Tibial nerve (tissue), 4 donors: ENCODE measurements at regions not wholly inside any gene's neighbourhood (a gene's known extent, or its start where the extent isn't known, plus 50 kb on each side); places are given as distances from the start of the nearest gene placed in this dataset.
"Not testable (repeated sequence)": the region's sequence is repeated elsewhere in the genome, so short reads cannot be mapped to it uniquely, and the experiment has no call there.

ENCODE experiments used
- DNase-seq, 2 donors: peaks; one replicate each; pipeline ENCODE4 v3.0.0-alpha.2; 2019; ENCODE audit warnings: low spot score in 2 of 2
- H3K27ac ChIP-seq, 4 donors: fragments of 200-600 bp; sonication (generic) in 3 of 4; one replicate each; pipeline ENCODE4 v1.5.1; 2017 to 2019; ENCODE audit warnings: mild to moderate bottlenecking in 1 of 4
- H3K27me3 ChIP-seq, 2 donors: fragments of 200-600 bp; sonication (generic) in 1 of 2; one replicate each; pipeline versions ENCODE4 v1.5.1 to v1.6.0; 2017 to 2019
- H3K36me3 ChIP-seq, 3 donors: fragments of 200-600 bp; sonication (generic); one replicate each; pipeline ENCODE4 v1.5.1; 2018 to 2019
- H3K4me1 ChIP-seq, 4 donors: fragments of 200-600 bp; sonication (generic) in 3 of 4; one replicate each; pipeline ENCODE4 v1.5.1; 2017 to 2019
- H3K4me3 ChIP-seq, 4 donors: fragments of 200-600 bp; sonication (generic) in 3 of 4; one replicate each; pipeline ENCODE4 v1.5.1; 2017 to 2019; ENCODE audit warnings: mild to moderate bottlenecking in 1 of 4, moderate library complexity in 1 of 4
- H3K9me3 ChIP-seq, 4 donors: fragments of 200-600 bp; sonication (generic) in 3 of 4; one replicate each; pipeline ENCODE4 v1.5.1; 2017 to 2019
- EP300 ChIP-seq, 2 donors: sonication (generic); formaldehyde crosslinking; IDR thresholded peaks; one replicate each; pipeline ENCODE4 v1.6.1; 2017; ENCODE audit warnings: antibody characterized with exemption in 2 of 2, mild to moderate bottlenecking in 1 of 2
- POLR2A ChIP-seq, 2 donors: fragments of 450-650 bp; IDR thresholded peaks; one replicate each; pipeline ENCODE4 v1.6.1; 2017; ENCODE audit warnings: antibody characterized with exemption in 2 of 2, mild to moderate bottlenecking in 2 of 2, moderate library complexity in 2 of 2
- WGBS, 2 donors: methylation state at CpG; one replicate each; pipeline ENCODE4 v1.1.5; 2018; 5-methylcytosine and 5-hydroxymethylcytosine counted together
- TF ChIP-seq, protein P1 (sequence below), 5 experiments: fragments of 200-600 bp in 3 of 5; fragments of 450-650 bp in 2 of 5; sonication (generic) in 3 of 5; IDR thresholded peaks; one replicate each; pipeline ENCODE4 v1.5.1; 2016 to 2019; ENCODE audit warnings: antibody characterized with exemption in 5 of 5, mild to moderate bottlenecking in 3 of 5, moderate library complexity in 2 of 5

DNA sequence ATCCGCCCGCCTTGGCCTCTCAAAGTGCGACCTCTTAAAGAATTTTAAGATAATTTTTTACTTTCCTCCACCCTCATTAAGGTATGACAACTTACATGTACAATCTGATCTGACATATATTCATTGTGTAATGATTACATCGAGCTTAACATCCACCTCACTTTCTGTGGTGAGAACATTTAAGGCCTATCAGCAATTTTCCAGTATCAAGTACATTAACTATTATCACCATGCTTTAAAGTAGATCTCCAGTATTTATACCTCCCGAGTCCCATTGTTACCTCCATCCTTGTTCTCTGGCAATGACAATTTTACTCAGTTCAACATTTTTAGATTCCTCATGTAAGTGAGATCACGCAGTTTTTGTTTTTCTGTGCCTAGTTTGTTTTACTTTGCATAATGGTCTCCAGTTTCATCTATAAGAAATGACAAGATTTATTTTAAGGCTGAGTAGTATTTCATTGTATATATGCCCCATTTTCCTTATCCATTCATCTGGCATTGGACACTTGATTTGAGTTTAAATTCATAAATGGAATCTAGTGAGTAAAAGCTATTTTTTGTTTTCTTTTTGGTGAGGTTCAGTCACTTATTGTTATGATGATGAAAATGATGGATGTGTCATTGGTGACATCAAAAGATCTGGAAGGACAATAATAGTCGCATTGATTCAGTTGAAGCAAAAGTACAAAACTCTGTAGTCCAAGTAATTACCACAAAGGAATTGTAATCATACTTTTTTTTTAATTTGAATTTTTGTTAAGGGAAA, 87.0 kb downstream of the OR2B2 start:
- TF ChIP-seq, protein P1, sequence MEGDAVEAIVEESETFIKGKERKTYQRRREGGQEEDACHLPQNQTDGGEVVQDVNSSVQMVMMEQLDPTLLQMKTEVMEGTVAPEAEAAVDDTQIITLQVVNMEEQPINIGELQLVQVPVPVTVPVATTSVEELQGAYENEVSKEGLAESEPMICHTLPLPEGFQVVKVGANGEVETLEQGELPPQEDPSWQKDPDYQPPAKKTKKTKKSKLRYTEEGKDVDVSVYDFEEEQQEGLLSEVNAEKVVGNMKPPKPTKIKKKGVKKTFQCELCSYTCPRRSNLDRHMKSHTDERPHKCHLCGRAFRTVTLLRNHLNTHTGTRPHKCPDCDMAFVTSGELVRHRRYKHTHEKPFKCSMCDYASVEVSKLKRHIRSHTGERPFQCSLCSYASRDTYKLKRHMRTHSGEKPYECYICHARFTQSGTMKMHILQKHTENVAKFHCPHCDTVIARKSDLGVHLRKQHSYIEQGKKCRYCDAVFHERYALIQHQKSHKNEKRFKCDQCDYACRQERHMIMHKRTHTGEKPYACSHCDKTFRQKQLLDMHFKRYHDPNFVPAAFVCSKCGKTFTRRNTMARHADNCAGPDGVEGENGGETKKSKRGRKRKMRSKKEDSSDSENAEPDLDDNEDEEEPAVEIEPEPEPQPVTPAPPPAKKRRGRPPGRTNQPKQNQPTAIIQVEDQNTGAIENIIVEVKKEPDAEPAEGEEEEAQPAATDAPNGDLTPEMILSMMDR (IDR thresholded peaks at IDR 0.05) = no peak
- no peak for TF ChIP-seq EP300 (IDR thresholded peaks at IDR 0.05)
- TF ChIP-seq POLR2A (IDR thresholded peaks at IDR 0.05) = no peak
- Histone ChIP-seq H3K4me3 (peak overlapping the region; percentile 23 to 58 (median 48)), H3K27me3 (peaks cover 0 to 11% of the 10 kb centered on the region in 2 donors), H3K4me1 (peaks cover 0 to 20% (median 0%) of the 10 kb centered on the region in 4 donors), H3K36me3 (no peaks in the 10 kb centered on the region), H3K9me3 (peaks cover 0 to 6% (median 0%) of the 10 kb centered on the region in 4 donors), H3K27ac (peak overlapping the region in 3 of 4 donors; percentile 72 to 79 (median 79))
- 30 to 32% methylated on average over 7 of the region's 7 CpGs for WGBS, 2 donors
- no peak for DNase-seq

DNA sequence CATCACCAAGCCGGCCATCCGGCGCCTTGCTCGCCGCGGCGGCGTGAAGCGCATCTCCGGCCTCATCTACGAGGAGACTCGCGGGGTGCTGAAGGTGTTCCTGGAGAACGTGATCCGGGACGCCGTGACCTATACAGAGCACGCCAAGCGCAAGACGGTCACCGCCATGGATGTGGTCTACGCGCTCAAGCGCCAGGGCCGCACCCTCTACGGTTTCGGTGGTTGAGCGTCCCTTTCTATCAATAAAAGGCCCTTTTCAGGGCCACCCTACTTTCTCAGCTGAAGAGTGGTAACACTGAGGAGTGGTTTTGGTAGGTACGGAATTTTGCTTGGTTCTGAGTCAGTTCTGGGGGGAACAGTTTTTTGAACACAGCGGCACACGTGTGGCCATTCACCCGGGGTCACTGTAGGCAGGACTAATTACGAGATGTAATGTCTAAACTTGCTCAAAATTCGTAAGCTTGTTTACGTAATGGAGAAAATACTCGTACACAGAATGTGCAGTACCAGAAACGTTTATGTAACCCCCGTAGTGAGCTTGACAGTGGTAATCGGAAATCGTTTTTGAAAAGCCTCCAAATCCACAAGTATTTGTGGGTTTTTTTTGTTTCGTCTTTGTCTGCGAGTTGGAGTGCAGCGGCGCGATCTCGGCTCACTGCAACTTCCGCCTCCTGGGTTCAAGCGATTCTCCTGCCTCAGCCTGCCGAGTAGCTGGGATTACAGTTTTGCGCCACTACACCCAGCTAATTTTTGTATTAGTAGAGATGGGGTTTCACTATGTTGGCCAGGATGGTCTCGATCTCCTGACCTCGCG, 87.8 kb downstream of the OR2B2 start:
- H3K9me3 ChIP-seq, DNase-seq, H3K36me3 ChIP-seq: not testable (repeated sequence)
- 1 to 4% methylated on average over 26 to 32 of the region's 53 CpGs for WGBS, 2 donors
- peak in 1 of 2 donors; percentile 41 for TF ChIP-seq EP300 (IDR thresholded peaks at IDR 0.05)
- H3K27ac ChIP-seq = peak overlapping the region in 3 of 4 donors; percentile 72 to 79 (median 79)
- peaks cover 0 to 15% (median 0%) of the 10 kb centered on the region in 4 donors for H3K4me1 ChIP-seq
- peak overlapping the region; percentile 23 to 58 (median 48) for H3K4me3 ChIP-seq
- peaks cover 0 to 12% of the 10 kb centered on the region in 2 donors for H3K27me3 ChIP-seq

DNA sequence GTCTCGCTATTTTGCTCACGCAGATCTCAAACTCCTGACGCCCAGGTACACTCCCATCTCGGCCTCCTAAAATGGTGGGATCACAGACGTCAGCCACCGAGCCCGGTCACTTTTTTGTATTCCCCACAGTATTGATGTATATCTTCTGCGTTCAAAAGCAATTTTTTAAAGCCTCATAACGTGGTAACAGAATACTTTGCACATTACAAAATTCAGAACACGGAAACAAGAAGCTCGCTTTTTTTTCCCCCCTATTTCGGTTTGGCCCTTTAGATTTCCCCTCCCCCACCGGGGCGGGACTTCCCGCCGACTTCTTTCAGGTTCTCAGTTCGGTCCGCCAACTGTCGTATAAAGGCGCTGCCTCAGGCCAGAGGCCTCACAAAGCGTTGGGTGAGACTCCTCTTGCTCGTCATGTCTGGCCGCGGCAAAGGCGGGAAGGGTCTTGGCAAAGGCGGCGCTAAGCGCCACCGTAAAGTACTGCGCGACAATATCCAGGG, 88.4 kb downstream of the OR2B2 start:
- 2% methylated on average over 24 of the region's 31 CpGs for WGBS, 2 donors
- Histone ChIP-seq H3K4me1 (peaks cover 0 to 15% (median 0%) of the 10 kb centered on the region in 4 donors), H3K27me3 (peaks cover 0 to 18% of the 10 kb centered on the region in 2 donors), H3K27ac (peak overlapping the region in 3 of 4 donors; percentile 38 to 86 (median 73)), H3K4me3 (peak overlapping the region; percentile 25 to 52 (median 36))
- DNase-seq = peak; percentile 26 to 57
- not testable (repeated sequence) for H3K36me3 ChIP-seq, H3K9me3 ChIP-seq
- peak; percentile 17 to 85 for TF ChIP-seq EP300 (IDR thresholded peaks at IDR 0.05)

DNA sequence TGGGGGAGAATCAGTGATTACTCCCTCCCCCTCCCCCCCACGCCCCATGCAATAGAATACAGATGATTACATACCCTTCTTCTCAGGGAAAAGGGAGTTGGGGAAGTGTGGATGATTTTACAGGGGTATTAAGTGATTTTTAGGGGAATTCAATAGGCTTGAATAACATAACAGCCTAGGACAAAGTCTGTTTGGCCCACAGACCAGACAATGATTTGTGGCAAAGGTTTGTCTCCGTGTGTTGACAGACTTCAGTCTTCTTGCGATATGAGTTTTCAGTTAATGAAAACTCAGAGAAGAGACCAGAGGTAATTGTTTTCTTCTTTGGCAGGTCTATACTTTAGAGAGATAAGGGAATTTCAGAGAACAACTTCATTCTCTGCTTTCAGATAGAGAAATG, 95.3 kb downstream of the OR2B2 start:
- Histone ChIP-seq H3K4me3 (no peak overlapping the region), H3K27me3 (peaks cover 0 to 46% of the 10 kb centered on the region in 2 donors), H3K27ac (no peak overlapping the region), H3K4me1 (peaks cover 0 to 12% (median 0%) of the 10 kb centered on the region in 4 donors), H3K9me3 (no peaks in the 10 kb centered on the region), H3K36me3 (no peaks in the 10 kb centered on the region)
- DNase-seq = no peak
- WGBS, 2 donors = 87 to 94% methylated on average over 3 of the region's 3 CpGs
- no peak for TF ChIP-seq EP300 (IDR thresholded peaks at IDR 0.05)
- TF ChIP-seq, protein P1 (IDR thresholded peaks at IDR 0.05) = no peak
- TF ChIP-seq POLR2A (IDR thresholded peaks at IDR 0.05) = no peak

DNA sequence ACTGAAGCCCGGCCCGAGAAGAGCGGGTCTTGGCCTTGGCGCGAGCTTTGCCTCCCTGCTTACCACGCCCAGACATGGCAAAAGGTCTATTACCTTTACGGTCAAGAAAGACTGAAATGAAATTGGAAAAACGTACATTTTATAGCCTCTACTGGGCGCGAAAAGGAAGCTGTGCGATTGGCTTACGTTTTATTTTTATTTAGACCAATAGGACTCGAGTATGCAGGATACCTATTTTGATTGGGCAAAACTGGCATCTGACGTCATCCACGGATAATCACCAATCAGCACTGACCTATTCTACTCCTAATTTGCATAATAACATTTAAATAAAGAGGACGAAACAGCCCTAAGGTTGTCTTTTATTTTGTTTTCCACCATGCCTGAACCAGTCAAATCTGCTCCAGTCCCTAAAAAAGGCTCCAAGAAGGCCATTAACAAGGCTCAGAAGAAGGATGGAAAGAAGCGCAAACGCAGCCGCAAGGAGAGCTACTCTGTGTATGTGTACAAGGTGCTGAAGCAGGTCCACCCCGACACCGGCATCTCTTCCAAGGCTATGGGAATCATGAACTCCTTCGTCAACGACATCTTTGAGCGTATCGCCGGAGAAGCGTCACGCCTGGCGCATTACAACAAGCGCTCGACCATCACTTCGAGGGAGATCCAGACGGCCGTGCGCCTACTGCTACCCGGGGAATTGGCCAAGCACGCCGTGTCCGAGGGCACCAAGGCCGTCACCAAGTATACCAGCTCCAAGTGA, 97.4 kb downstream of the OR2B2 start:
- Histone ChIP-seq H3K36me3 (no peaks in the 10 kb centered on the region), H3K27me3 (peaks cover 0 to 46% of the 10 kb centered on the region in 2 donors), H3K4me1 (peaks cover 0 to 20% (median 4%) of the 10 kb centered on the region in 4 donors), H3K27ac (peak overlapping the region in 1 of 4 donors; percentile 37), H3K9me3 (no peaks in the 10 kb centered on the region), H3K4me3 (peak overlapping the region; percentile 2 to 48 (median 28))
- peak in 1 of 2 donors; percentile 75 for DNase-seq
- TF ChIP-seq POLR2A (IDR thresholded peaks at IDR 0.05) = peak in 1 of 2 donors; percentile 16
- peak in 1 of 2 donors; percentile 60 for TF ChIP-seq EP300 (IDR thresholded peaks at IDR 0.05)
- TF ChIP-seq, protein P1 (IDR thresholded peaks at IDR 0.05) = no peak
- 1 to 2% methylated on average over 35 of the region's 40 CpGs for WGBS, 2 donors

DNA sequence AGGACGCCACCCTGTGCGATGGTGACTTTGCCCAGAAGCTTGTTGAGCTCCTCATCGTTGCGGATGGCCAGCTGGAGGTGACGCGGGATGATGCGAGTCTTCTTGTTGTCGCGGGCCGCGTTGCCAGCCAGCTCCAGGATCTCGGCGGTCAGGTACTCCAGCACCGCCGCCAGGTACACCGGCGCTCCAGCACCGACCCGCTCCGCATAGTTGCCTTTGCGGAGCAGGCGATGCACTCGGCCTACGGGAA, 97.9 kb downstream of the OR2B2 start:
- H3K4me1 ChIP-seq = peaks cover 0 to 20% (median 4%) of the 10 kb centered on the region in 4 donors
- peaks cover 0 to 45% of the 10 kb centered on the region in 2 donors for H3K27me3 ChIP-seq
- H3K27ac ChIP-seq = peak overlapping the region in 1 of 4 donors; percentile 57
- 3 to 5% methylated on average over 7 to 10 of the region's 24 CpGs for WGBS, 2 donors
- not testable (repeated sequence) for H3K36me3 ChIP-seq, H3K9me3 ChIP-seq, DNase-seq
- peak overlapping the region in 3 of 4 donors; percentile 23 to 48 (median 33) for H3K4me3 ChIP-seq
